ENCODE measurements at regions not wholly inside any gene's neighbourhood (a gene's known extent, or its start where the extent isn't known, plus 50 kb on each side); places are given as distances from the start of the nearest gene placed in this dataset.

- H2BK5ac ChIP-seq (ENCODE audit: low read depth, low read length, poor library complexity, severe bottlenecking), result no peak overlapping the region
- no peak overlapping the region for H3K56ac ChIP-seq (ENCODE audit: extremely low read depth, insufficient read depth, low read length)
- no peak overlapping the region for H2BK120ac ChIP-seq (ENCODE audit: low read depth, low read length)
- no peaks in the 10 kb centered on the region for H3K4me1 ChIP-seq (ENCODE audit: control insufficient read depth, insufficient read depth, low read length)
- dilution Hi-C loops (cut with HindIII; ENCODE audit: low sequenced_read_pairs, unreplicated experiment) (no loop called here), in situ Hi-C loops (cut with MboI; ENCODE audit: low sequenced_read_pairs) (no loop called here), intact Hi-C loops (cut with micrococcal nuclease) (no loop called here)
- no peak overlapping the region for H3K4me3 ChIP-seq (ENCODE audit: insufficient read depth, low read depth, low read length)
- no peak overlapping the region for H2AK9ac ChIP-seq (replicated peaks; ENCODE audit: low read depth, low read length, poor library complexity)
- H4K20me1 ChIP-seq (ENCODE audit: insufficient read depth, low read length), result no peaks in the 10 kb centered on the region
- H3K23ac ChIP-seq (ENCODE audit: low read depth, low read length), result no peak overlapping the region
- H3K4ac ChIP-seq (ENCODE audit: low read depth, low read length), result no peak overlapping the region
- no peak overlapping the region for H4K91ac ChIP-seq (ENCODE audit: insufficient read depth, low read depth, low read length)
- ChIA-PET CTCF (no interaction called here), POLR2A (ENCODE audit: unreplicated experiment) (no interaction called here)
- no peak for DNase-seq
- H3K27ac ChIP-seq (ENCODE audit: insufficient read depth, low read length), result no peak overlapping the region
- no peaks in the 10 kb centered on the region for H3K27me3 ChIP-seq (ENCODE audit: control insufficient read depth, insufficient read depth, low read length)
- no TSS peak for BruUV-seq (replicated peaks)
- no peak overlapping the region for H3K14ac ChIP-seq (replicated peaks; ENCODE audit: low read depth, low read length)
- no peak overlapping the region for H3K9ac ChIP-seq (ENCODE audit: low read depth, low read length)
- H3K36me3 ChIP-seq (ENCODE audit: control insufficient read depth, insufficient read depth, low read length), result no peaks in the 10 kb centered on the region
- no peak for ATAC-seq (ENCODE audit: low read depth)
- H3K9me3 ChIP-seq (ENCODE audit: control insufficient read depth, insufficient read depth, low read length), result peaks cover 9% of the 10 kb centered on the region; the same call in 1 of the 2 replicates
- H2AK5ac ChIP-seq (ENCODE audit: low read depth, low read length), result no peak overlapping the region
- no peak overlapping the region for H4K8ac ChIP-seq (ENCODE audit: low read depth in 2 of 2, low read length in 2 of 2)
- no peak overlapping the region for H2BK15ac ChIP-seq (ENCODE audit: low read depth, low read length)
- WGBS, 2 experiments (ENCODE audit: extremely low coverage in 2 of 2, insufficient read length in 1 of 2), result no CpG with 5 or more reads among the region's 4 CpGs
- no peak overlapping the region for H2BK20ac ChIP-seq (ENCODE audit: low read depth, low read length)
- H3K4me2 ChIP-seq (ENCODE audit: low read depth, low read length), result no peak overlapping the region
- TF ChIP-seq ELK1 (IDR thresholded peaks at IDR 0.05; ENCODE audit: borderline replicate concordance, low read depth, low read length) (no peak), MXI1 (IDR thresholded peaks at IDR 0.05; ENCODE audit: borderline replicate concordance, low read depth, low read length) (no peak), POLR2A (IDR thresholded peaks at IDR 0.05; ENCODE audit: low read depth, low read length) (no peak), BHLHE40 (IDR thresholded peaks at IDR 0.05; ENCODE audit: low read depth, low read length) (no peak)
- no peak overlapping the region for H3K18ac ChIP-seq (ENCODE audit: low read depth, low read length)
- H3K9me1 ChIP-seq (ENCODE audit: insufficient read depth, low read length), result no peaks in the 10 kb centered on the region
- H4K5ac ChIP-seq (ENCODE audit: low read depth, low read length), result no peak overlapping the region
- no peak overlapping the region for H2AFZ ChIP-seq (replicated peaks; ENCODE audit: low read length, poor library complexity)
- H3K79me1 ChIP-seq (ENCODE audit: low read depth in 1 of 2, low read length in 2 of 2), result no peaks in the 10 kb centered on the region
These were observed 253.2 kb downstream of the NOVA1 start for GRCh38 chr14:26344596-26344995.
